ENCODE measurements at regions not wholly inside any gene's neighbourhood (a gene's known extent, or its start where the extent isn't known, plus 50 kb on each side); places are given as distances from the start of the nearest gene placed in this dataset.

- TF ChIP-seq, protein P1, sequence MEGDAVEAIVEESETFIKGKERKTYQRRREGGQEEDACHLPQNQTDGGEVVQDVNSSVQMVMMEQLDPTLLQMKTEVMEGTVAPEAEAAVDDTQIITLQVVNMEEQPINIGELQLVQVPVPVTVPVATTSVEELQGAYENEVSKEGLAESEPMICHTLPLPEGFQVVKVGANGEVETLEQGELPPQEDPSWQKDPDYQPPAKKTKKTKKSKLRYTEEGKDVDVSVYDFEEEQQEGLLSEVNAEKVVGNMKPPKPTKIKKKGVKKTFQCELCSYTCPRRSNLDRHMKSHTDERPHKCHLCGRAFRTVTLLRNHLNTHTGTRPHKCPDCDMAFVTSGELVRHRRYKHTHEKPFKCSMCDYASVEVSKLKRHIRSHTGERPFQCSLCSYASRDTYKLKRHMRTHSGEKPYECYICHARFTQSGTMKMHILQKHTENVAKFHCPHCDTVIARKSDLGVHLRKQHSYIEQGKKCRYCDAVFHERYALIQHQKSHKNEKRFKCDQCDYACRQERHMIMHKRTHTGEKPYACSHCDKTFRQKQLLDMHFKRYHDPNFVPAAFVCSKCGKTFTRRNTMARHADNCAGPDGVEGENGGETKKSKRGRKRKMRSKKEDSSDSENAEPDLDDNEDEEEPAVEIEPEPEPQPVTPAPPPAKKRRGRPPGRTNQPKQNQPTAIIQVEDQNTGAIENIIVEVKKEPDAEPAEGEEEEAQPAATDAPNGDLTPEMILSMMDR (IDR thresholded peaks at IDR 0.05) = peak; percentile 53 to 75 (median 72)
- TF ChIP-seq POLR2A (IDR thresholded peaks at IDR 0.05) = no peak
These were observed 143.0 kb upstream of the DDHD1 start for GRCh38 chr14:53295985-53296582.
